ENCODE measurements at regions not wholly inside any gene's neighbourhood (a gene's known extent, or its start where the extent isn't known, plus 50 kb on each side); places are given as distances from the start of the nearest gene placed in this dataset.
"Not testable (repeated sequence)": the region's sequence is repeated elsewhere in the genome, so short reads cannot be mapped to it uniquely, and the experiment has no call there.

DNA sequence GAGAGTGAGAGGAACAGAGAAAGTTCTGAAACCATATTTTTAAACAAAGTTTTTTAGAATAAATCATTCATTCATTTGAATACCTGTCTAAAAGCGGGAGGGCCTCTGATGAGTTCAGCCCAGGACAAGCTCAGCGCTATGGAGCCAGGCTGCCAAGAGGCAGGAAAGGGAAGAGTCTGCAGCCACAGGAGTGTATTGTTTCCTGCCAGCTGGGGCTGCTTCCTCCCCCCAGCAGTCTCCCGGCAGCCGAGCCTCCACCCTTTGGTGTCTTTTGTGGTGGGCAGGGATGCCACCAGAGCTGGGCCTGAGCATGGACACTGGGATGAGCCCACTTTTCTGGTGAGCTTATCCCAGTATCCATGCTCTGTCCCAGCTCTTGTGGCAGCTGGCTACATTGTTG, 199.5 kb upstream of the TPRG1 start:
- DNase-seq (ENCODE audit: low read depth in 2 of 2), result no peak

DNA sequence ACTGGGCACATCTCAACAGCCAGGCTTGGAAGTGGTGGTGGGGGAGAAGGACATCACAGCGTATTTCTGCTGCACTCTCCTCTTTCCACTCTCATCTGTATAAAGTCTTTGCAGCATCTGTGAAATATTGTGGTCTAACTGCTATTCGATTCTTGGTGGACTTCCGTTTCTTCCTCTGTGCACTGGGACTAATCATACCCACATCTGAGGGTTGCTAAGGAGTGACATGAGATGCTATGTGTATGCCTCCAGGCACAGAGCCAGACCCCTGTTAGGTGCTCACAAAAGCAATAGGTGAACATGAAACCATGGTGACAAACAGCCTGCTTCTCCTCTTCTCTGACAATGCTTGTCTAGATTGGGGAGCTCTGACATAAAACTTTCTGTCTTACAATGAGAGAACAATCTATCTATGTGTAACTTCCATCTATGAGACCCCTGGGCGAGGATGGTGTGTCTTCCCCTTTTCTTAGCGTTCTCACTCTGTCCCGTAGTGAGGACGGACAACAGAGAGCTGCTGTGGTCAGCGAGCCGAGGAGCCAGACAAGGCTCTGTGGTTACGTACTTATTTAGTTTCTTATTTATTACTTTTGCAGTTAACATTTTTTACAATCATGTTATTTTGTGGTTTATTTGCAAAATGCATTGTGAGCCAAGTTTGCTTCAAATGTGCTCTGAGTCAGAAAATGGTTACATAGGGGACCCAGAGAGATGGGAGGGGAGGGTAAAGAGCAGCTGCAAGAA, 196.7 kb upstream of the TPRG1 start:
- no peak for DNase-seq (ENCODE audit: low read depth in 2 of 2)

DNA sequence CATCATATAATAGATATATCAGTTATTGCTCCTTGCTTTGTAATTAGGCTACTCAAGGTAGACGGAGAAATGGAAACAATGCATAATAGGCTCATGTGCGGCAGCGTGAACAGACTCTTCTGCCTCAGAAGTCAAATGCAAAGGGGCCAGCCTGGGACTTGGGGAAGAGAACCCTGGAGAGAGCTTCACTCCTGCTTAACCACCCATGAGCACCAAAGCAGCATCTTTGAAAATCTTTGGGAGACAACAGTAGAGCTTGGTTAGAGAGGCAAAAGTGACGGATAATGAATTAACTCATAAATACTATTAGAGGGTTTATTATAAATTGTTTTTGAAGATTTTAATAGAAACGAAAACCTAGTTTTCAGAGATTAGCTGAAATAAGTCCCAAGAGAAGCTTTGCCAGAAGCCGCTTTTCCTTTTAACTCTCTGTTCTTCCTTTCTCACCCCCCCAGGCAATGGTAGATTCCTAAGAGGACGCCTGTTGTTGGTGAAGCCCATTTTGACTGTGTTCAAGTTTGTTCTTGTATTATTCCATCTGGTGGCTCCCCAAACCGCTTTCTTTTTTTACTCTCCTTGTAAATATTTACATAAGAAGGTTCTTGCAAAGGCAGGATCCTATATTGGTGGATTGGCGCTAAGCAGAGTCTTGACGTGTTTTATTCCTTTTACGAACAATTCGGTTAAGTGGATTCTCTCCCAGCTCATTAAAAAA, 196.0 kb upstream of the TPRG1 start:
- DNase-seq (ENCODE audit: low read depth in 2 of 2), result no peak

DNA sequence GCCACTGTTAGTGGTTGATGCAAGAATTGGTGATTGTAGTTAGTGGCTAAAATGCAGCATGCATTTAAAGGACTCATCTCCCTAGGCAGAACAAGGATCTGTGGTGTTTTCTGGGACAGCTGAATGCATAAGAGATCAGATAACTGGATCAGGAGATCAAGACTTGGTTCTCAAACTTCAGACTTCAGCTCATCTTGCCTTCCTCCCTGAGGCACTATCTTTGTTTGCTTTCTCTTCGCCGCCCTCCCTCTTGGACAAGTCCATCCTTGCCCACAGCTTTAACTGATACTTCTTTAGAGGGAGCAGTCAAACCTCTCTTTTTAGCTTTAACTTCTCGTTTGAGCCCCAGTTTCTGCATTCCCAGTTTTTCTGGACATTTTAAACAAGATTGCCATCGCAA, 195.4 kb upstream of the TPRG1 start:
- DNase-seq (ENCODE audit: low read depth in 2 of 2), result no peak

DNA sequence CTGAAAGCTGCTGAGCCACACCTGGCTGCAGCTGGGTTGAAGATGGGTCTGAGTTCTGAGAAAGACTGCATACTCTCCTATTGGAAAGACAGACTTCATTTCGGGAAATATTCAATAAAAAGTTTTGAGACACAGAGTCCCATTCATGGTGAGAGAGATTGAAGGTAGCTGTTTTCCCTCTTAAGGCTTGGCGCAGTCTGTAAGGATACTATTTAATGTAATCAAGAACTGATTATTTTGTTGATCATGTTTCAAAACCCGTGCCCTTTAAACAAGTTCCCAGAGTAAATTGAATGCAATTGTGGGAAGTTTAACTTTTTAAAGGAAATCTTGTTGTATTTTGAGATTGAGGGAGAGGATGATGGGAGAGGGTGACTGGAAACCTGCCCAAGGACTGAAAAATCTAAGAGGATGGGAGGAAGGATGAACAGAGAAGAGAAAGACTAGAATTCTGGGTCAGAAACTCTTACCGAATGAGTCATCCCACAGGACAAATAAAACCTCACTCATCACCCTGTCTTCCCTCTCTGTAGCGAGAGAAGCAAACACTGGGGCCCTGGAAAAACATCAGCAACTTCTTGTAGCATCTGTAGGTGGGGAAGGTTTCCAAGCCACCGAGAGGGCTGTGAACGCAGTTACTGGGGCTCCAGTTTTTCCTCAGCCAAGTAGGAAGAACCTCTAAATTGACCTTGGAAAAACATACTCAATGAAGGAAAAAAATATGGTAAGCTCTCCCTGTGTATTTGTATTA, 193.2 kb upstream of the TPRG1 start:
- no peak for DNase-seq (ENCODE audit: low read depth in 2 of 2)

- DNase-seq (ENCODE audit: low read depth in 2 of 2), result no peak
These were observed 192.5 kb upstream of the TPRG1 start for GRCh38 chr3:188979248-188979647.

- DNase-seq (ENCODE audit: low read depth in 2 of 2), result no peak
These were observed 192.0 kb upstream of the TPRG1 start for GRCh38 chr3:188979669-188980310.

DNA sequence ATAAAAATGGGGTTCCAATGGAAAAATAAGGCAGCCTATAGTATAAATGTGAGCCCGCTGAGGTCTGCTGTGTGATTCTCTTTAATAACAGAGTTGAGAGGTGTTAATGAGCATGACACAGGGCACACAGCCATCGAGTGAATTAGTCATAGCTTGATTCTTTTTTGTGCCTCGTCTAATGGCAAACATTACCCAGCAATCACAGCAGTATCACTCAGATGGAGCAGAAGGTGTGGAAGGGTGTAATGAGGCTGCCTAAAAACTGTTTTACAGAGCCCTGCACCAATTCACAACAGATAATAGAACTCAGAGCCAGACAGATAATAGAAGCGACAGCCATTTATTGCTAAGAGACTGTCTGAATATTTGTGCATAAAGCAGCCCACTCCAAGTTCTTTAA, 178.6 kb upstream of the TPRG1 start:
- no peak for DNase-seq (ENCODE audit: low read depth in 2 of 2)

DNA sequence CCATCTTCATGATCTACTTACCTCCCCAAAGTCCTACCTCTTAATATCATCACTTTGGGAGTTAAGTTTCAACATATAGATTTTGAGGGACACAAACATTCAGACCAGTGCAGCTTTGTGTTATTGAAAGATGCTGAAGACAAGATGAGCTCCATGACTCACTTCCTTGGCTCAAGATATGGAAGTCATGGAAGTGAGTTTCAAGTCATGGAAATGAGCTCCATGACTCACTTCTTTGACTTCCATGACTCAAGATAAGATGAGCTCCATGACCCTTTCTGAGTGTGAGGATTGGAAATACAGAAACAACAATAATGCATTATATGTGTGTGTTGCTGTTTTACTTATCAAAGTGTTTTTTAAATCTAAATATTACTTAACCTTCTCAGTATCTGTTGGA, 170.2 kb upstream of the TPRG1 start:
- no peak for DNase-seq (ENCODE audit: low read depth in 2 of 2)

DNA sequence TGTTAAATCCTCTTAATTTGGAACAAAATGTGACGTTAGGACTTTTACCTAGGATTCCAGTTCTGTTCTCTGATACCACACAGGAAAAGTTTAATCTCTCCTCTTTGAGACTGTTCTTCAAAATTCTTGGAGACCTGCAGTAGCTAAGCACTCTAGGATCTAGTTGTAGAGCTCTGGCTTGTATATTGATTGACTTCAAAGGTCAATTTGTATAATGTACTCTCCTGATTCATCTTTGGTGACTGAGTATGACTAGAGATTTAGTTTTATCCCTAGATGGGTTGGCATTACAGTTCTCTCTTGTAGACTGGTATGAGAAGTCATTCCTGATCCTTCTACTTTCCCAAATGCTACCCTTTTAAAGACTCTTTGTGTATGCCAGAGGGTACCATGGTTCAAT, 168.4 kb upstream of the TPRG1 start:
- no peak for DNase-seq (ENCODE audit: low read depth in 2 of 2)

DNA sequence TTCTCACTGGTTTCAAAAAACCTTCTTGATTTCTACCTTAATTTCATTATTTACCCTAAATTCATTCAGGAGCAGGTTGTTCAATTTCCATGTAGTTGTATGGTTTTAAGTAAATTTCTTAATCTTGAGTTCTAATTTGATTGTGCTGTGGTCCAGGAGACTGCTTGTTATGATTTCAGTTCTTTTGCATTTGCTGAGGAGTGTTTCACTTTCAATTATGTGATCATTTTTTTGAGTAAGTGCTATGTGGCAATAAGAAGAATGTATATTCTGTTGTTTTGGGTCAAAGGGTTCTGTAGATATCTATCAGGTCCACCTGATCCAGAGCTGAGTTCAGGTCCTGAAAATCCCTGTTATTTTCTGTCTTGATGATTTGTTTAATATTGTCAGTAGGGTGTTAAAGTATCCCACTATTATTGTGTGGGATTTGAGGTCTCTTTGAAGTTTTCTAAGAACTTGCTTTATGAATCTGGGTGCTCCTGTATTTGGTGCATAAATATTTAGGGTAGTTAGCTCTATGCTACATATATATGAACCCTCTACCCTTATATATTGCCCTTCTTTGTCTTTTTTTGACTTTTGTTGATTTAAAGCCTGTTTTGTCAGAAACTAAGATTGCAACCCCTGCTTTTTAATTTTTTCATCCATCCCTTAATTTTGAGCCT, 158.4 kb upstream of the TPRG1 start:
- DNase-seq (ENCODE audit: low read depth in 2 of 2), result no peak

- DNase-seq (ENCODE audit: low read depth in 2 of 2), result no peak
These were observed 157.2 kb upstream of the TPRG1 start for GRCh38 chr3:189014526-189014925.

- not testable (repeated sequence) for DNase-seq (ENCODE audit: low read depth in 2 of 2)
These were observed 148.9 kb upstream of the TPRG1 start for GRCh38 chr3:189022576-189023466.

DNA sequence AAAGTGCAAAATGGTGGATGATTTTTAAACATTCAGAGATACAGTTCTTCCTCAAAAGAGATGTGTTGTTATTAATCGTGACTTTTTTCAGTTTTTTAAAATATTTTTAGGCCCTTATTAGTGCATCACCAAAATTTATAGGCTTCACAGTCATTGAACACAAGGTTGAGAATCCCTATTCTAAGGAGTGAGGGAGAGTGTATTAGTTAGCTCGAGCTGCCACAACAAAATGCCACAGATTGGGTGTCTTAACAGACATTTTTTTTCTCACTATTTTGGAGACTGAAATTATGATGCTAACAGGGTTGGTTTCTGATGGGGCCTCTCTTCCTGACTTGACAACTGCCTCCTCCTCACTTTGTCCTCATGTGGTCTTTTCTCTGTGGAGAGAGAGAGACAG, 145.9 kb upstream of the TPRG1 start:
- DNase-seq (ENCODE audit: low read depth in 2 of 2), result no peak

- no peak for DNase-seq (ENCODE audit: low read depth in 2 of 2)
These were observed 144.1 kb upstream of the TPRG1 start for GRCh38 chr3:189027626-189028155.

GRCh38 chr3:189038773-189039745, 132.7 kb upstream of the TPRG1 start:
- DNase-seq (ENCODE audit: low read depth in 2 of 2), result no peak

DNA sequence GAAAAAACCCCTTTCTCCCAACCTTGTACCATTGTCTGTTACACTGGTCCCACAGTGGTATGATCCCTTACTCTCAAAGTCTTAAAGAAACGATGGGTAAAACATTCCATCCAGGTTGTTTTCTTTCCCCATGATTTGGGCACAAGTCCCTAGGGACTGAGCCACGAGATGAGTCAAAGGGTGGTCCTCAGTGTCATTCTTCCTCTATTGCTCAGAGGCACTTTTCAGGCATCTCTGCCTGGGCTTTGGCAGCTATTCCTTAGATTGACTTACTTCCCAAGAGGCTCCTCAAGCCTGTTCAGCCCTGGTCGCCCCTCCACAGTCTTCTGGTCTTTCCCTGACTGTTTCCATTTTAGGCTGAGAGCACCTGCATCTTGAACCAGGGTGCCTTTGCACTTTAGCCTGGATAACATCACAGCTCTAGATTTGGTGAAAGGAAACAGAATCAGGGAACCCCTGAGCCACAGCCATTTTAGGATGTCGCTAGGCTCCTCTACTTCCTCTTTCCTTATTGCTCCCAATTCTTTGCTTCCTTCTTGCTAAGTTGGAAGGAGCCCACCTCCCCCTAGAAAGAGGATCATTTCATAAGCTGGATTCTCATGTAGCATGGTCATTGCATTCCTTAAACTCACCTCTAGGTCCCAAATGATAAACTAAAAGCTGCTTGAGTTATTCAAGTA, 131.0 kb upstream of the TPRG1 start:
- no peak for DNase-seq (ENCODE audit: low read depth in 2 of 2)

GRCh38 chr3:189041482-189042090, 130.2 kb upstream of the TPRG1 start:
- peak; percentile 52 to 67 for DNase-seq (ENCODE audit: low read depth in 2 of 2)
